HG03460 (cell line): ENCODE measurements at regions not wholly inside any gene's neighbourhood (a gene's known extent, or its start where the extent isn't known, plus 50 kb on each side); places are given as distances from the start of the nearest gene placed in this dataset.
"Not testable (repeated sequence)": the region's sequence is repeated elsewhere in the genome, so short reads cannot be mapped to it uniquely, and the experiment has no call there.

ENCODE experiments used
- ATAC-seq: cut with Tn5 transposase; IDR thresholded peaks from one replicate; pipeline ENCODE4 v1.9.1; 2021; ENCODE audit not compliant: unreplicated experiment

DNA sequence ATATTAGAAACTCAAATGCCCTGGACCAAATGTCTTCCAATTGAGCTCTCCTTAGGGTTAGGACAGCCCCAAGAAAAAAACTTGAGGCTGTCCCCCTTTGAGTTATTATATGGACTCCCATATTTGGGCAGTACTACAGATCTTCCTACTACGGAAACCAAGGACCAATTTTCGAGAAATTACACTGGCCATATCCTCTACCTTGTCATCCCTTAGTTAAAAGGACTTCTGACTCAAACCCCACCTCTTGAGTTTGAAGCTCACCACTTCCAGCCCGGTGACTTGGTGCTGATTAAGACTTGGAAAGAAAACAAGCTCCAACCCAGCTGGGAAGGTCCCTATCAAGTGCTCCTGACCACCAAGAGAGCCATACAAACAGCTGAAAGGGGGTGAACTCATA lies 497.0 kb upstream of the GRAMD2B start:
- ATAC-seq, result no peak

DNA sequence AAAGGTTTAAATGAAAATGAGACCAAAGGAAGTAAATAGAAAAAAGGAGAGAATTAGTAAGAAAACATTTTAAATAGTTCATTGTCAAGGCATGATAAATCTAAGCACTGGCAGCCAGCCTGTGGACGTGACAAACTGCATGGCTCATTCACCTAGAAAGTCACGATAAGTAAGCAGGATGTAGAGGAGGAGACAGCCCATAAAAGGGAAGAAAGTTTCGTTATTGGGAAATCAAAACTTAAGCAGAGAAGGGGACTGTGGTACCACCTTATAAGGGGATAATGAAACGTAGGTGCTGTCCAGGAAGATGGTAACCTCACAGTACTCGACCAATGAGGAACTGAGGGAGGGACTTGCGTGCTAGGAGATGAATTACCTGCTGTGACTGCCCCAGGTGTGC lies 494.5 kb upstream of the GRAMD2B start:
- no peak for ATAC-seq

DNA sequence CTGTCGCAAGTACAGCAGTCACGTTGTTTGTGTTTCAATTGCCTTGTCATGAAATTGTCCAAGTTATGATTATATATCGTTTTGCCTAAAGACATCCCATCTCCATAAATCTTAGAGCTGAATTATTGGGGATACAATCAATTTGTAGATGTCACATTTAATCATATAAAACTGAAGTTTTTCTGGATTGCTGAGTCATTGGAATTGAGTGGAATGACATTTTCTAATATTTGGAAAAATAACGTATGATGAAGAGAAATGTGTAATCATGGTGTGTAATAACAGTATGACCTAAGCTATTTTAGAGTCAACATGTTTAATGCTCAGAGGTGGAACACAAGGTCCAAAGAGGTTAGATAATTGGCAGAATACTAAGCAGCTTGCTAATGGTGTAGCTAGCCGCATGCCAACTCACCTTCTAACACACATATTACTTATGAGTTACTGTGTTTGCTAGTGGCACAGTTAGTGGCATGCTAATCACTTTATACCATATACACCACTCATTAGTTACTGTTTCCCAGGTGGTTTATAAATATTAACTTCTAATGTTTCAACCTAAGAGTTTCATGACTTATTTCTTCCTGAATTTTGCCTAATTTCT lies 473.1 kb upstream of the GRAMD2B start:
- no peak for ATAC-seq

DNA sequence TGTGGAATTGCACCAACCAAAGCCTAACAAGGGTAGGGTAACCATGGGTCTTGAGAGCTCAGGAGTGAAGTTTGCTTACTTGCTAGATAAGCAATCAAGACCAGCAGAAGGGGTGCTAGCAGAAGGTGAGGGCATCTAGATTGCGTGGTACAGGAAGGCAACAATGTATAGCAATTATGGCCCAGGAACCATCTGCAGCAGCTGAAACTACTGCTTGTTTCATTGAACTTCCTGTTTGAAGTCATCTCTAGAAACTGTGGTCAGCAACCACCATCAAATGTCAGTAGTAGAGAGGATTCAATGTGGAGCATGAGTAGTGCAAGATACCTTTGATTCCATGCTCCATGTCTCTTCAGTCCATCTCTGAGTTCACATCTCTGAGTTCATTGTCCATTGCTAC lies 462.1 kb upstream of the GRAMD2B start:
- ATAC-seq, result peak; percentile 100

DNA sequence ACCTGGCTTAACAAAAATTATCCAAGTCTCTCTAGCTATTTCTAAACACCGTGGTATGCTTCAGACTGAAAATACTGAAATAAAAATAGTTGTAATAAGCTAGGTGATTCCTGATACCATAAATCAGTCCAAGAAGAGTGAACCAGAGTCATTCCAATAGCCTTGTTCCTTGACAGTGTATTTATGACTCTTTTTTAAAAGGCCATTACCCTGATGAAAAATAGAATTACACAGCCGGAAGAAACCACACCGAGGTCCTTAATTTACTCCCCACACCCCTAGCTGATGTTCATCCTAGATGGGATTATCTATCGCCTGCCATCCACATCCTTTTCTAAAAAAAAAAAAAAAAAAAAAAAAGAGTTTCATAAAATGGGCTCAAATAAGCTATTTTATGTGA lies 457.6 kb upstream of the GRAMD2B start:
- ATAC-seq, result no peak

DNA sequence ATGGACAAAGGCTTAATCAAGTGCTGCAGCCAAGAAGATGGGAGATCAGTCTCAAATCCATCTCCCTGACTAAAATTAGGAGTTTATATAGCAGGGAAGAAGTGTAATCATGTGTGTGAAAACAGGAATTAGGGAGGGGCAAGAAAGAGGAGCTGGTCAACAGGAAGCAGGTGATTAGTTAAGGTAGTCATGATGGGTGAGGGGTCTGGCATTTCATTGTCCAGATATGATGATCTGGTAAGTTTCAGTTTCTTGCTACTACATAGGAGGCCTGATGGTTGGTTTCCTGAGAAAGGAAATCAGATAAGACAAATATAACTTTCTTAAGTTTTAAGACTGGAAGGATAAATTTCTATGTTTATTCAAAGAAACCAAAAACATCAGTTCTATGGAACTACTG lies 455.6 kb upstream of the GRAMD2B start:
- ATAC-seq, result no peak

DNA sequence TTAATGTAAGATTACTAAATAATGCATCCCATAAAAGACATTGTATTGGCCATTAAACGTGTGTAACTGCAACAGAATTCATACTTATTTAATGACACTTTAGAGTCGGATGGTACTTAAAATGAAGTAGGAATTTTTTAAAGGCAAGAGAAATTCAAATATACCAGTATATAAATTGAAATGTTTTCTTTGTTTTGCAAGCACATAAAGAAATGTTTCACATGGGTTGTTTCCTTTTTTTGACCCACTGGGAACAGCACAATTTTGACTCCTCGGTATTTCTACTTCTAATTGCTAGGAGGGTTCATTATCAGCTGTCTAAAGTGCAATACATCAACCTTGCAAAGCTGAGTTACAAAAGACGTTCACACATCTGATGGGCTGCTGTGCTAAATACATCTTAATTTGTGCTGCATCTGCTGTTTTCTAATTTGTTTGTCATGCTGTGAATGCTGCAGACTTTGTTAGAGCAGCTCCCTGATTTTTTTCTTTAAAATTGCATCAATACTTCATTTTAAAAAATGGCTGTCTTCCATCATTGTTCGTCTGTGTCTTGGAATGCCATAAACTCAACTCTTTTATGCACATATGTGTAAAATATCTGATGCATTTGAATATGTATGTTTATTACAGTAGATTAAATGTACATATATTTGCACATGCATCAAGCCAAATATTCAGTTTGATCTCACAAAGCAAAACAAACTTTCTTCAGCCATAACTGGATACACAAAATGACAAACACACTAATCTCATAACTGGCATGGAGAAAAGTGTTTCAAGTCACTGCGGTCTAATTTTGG lies 454.0 kb upstream of the GRAMD2B start:
- no peak for ATAC-seq

DNA sequence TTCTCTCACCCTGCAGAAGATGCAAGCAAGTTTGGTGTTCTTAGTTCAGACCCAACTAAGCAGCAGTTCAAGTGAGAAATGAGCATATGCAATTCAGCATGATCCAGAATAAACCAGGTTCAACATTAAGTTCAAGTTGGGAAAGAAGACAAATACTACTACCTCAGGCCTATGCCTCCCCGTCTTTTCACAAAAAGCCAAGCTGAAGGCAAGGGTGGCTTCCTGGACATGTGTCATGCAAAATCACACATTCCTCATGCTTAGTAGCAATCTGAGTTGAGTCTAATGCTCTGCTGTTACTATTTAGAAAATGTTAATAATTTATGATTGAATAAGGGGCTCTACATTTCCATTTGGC lies 453.4 kb upstream of the GRAMD2B start:
- no peak for ATAC-seq

DNA sequence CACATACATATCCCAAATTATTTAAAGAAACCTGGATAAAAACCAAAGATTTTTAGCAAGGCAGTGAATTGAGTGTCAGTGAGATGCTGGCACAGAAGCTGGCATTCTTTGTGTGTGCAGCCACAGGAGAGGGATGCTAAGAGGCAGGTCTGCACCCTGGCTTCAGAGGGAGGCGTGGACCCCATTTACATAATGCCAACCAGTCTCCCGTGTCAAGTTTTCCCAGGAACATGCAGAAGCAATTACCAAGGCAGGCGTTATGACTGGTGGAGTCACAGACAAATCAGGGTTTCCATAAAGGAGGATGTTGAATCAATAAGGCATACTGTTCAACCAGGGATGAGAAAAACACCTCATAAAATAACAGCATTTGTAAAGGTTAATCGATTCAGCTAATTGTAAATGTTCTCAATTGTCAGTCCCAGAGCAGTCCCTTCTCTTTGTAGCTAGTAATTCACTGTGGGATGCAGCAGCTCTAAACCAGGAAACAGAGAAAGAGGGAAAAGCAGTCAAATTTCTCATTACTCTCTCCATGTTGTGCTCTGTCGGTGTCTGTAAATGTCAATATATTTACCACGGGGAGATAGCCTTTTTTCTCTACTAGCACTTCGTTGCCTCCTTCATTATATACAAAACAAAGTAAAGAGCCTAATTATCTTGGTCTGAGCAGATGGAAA lies 452.4 kb upstream of the GRAMD2B start:
- ATAC-seq, result no peak

DNA sequence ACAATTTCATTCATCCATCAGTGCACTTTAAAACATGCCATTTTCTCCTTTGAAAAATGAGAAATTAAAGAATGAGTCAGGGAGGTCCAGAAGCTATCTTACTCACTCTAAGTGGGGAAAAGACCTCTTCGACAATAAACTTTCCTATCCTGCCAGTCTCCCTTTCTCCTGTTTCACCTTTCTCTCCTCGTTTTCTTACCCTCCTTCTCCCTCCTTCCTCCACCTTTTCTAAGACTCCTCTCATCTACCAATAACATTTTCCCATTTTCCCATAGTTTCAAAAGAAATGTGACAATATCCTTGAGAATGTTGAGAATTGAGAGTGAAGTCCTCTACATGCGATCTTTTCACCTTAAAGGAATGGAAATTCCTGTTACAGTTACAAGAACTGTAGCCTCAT lies 450.5 kb upstream of the GRAMD2B start:
- ATAC-seq, result no peak

DNA sequence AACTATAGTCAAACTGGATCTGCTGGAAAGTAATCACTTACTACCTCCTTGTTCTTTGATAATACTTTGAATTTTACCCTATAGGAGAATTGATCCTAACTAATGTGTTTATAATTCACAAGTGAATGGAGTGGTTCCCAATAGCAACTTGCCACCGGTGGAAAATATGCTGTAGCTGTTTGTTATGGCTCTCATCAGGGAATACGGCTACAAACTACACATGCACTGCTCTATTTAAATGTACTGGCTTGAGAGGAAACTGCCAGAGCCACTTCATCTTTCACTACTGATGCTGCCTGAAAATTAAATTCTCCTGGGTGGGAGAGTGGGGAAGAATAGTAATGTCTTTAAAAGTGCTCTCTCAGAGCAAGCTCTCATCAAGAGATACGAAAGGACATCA lies 448.5 kb upstream of the GRAMD2B start:
- no peak for ATAC-seq

DNA sequence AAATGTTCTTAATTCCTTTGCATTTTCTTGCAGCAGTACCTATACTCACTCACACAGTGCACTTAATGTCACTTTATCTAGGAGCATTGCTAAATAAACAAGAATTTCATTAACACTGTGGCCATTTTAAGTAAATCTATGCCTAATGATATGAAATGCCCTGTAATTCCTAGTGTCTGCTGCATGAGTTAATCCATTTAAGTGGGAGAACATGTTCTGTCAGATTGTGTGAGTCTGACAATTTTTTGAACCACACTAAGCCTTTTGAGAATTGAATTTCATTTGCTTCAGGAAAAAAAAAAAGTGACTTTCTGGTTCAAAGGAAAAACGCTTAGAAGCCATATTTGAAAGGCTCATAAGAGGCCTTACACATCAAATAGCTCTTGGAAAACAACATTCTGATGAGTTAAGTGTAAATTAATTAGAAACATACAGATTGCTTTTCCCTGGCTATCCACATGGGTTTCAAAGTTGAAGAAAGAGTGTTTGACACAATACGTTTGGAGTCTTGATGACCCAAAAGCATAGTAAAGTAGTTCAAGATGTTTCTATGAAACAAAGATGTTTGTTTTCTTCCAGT lies 446.7 kb upstream of the GRAMD2B start:
- no peak for ATAC-seq

DNA sequence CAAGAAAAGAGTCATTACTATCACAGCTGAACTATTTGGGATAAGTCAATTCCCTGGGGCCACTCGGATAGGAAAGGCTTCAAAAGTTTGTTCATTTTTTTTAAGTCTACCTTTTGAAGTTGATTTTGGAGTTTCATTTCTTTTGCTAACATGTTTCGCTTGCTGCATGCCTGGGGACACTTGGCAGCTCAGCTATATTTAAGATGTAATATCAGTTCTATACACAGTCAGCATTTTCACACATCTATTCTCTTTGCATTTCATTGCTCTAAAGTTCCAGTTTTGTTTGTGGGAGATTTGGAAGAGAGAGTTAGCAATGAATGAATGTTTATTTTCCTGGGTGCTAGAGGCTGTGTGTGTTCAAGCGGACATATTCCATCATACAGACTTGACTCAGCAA lies 445.2 kb upstream of the GRAMD2B start:
- no peak for ATAC-seq

DNA sequence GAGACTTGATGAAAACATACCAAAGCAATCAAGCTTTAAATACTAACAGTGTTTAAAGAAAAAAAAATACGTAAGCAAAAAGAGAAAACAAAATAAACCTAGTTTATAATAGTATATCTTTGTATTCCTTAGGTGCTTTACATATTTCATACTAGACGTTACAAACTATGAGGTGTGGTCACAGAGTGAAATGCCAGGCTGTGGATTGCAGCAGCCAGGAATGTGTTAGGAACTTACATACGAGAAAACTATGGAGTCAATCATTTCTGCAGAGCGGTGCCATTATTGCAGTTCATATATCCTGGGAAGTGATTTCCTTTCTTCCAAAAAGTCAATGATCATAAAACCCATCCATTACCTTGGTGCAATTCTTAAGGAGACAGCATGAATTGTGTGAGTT lies 443.6 kb upstream of the GRAMD2B start:
- no peak for ATAC-seq

DNA sequence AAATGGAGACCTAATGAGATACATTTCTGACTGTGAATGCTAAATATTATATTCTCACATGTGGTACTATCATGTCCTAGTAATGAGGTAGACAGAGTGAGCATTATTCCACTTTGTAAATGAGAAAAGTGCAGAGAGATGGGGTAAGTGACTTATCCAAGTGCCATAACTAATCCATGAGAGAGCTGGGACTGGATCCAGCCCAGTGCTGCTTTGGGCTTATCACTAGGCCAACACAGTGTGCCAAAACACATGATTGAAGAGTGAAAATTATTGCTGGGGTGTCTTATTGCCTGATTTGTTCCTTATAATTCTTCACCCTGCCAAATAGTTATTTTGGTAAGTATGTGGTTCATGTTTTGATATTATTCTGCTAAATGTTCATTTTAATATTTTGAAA lies 442.2 kb upstream of the GRAMD2B start:
- no peak for ATAC-seq

DNA sequence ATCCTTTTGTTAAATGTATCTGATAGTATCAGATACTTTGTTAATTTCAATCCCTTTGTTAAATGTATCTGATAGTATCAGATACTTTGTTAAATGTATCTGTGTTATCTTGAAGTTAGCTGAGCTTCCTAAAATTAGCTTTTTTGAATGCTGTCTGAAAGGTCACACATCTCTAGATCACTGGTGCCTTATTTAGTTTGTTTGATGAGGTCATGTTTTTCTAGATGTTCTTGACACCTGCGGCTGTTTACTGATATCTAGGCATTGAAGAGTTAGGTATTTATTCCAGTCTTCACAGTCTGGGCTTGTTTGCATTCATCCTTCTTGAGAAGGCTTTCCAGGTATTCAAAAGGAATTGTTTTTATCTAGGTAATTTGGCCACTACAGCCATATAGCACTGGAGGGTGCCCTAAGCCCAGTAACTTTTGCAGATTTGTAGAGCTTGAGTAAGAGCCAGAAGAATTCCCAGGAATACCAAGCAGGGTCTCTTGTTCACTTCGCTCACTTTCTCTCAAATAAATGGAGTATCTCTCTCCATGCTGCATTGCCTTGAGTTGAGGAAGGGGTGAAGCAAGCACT lies 435.4 kb upstream of the GRAMD2B start:
- ATAC-seq, result no peak

DNA sequence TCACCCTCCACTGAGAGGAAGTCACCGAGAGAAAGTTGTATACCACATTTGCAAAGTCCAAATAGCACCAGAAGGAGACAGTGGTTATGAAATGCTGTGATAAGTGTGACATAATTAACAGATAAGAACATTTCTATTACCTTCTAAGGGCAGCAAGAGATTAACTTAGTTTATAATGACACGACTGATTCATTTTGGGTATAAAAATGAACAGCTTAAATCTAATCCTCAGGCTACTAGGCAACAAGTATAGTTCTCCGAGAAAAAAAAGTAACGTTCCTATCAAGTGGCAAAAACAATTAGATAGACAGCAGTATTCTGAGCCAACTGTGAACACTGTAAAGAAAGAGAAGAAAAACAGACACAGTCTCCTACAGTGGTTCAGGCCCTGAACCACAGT lies 431.2 kb upstream of the GRAMD2B start:
- no peak for ATAC-seq

DNA sequence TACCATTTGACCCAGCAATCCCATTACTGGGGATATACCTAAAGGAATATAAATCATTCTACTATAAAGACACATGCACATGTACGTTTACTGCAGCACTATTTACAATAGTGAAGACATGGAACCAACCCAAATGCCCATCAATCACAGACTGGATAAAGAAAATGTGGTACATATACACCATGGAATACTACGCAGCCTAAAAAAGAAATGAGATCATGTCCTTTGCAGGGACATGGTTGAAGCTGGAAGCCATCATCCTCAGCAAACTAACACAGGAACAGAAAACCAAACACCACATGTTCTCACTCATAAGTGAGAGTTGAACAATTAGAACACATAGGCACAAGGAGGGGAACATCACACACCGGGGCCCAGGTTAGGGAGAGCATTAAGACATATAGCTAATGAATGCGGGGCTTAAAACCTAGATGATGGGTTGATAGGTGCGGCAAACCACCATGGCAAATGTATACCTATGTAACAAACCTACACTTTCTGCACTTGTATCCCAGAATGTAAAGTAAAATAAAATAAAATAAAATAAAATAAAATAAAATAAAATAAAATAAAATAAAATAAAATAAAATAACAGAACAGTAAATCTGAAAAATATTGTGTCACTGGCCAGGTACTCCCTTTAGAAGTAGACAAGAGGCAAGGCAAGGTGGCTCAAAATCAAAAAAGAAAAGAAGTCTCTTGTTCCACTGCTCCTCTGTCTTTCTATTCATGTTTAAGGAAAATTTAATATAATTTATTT lies 423.8 kb upstream of the GRAMD2B start:
- not testable (repeated sequence) for ATAC-seq

DNA sequence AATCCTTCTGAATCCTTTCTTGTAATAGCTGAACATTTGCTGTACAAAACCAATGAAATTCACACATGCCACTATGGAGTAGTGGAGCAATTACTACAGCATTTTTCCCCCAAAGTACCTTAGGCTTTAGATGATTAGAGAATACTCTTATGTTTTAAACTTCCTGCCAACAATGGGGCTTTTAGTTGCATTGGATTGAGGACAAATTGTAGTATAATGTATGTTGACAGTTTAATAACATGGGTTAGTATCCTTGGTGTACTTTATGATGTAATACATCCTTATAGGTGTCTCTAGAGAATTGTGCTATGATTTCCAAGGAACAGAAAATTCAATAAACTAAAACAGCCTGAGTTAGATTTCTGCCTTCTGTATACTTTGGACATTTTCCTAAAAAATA lies 422.7 kb upstream of the GRAMD2B start:
- ATAC-seq, result no peak

DNA sequence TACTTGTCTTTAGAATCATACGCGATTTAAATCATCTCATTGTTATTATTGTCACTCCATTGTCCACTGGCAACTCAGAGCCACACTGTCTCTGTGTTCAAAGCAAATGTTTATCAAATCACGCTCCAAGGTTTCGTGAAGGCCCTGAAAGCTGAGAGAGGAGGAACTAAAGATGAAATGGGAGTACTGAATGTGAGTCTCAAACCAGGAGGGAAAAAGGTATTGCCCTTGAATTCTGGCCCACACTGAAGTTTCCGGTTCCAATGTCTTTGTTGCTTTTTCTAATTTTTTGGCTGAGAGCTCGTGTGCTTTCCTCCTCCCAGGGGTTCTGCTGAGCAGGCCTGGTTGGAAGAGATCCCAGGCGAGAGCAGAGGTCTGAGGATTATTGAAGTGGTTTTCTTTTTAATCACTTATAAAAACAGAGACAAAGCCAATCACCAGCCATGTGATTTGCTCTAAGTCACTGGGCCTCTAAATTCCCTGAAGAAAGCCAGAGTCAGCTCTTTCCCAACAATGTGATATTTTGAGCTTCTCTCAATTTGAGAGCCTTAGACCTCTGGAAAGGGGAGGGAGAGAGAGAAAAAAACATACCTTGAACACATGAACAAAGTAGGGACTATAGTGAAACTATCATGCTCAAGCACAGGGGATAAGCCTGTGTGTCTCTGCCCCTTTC lies 420.8 kb upstream of the GRAMD2B start:
- ATAC-seq, result no peak
